AG08396 (cell line): ENCODE measurements at regions not wholly inside any gene's neighbourhood (a gene's known extent, or its start where the extent isn't known, plus 50 kb on each side); places are given as distances from the start of the nearest gene placed in this dataset.
"Not testable (repeated sequence)": the region's sequence is repeated elsewhere in the genome, so short reads cannot be mapped to it uniquely, and the experiment has no call there.

ENCODE experiments used
- DNase-seq: peaks from one replicate; pipeline ENCODE4 v3.0.0; 2012; ENCODE audit warnings: low spot score, mixed read lengths

- no peak for DNase-seq
Observed at GRCh38 chr2:63695583-63695982, 106.8 kb downstream of the MDH1 start.

- no peak for DNase-seq
Observed at GRCh38 chr2:63696496-63696895, 107.7 kb downstream of the MDH1 start.

GRCh38 chr2:63697160-63697559 is 108.4 kb downstream of the MDH1 start:
- no peak for DNase-seq

- peak; percentile 66 for DNase-seq
Observed at GRCh38 chr2:63698786-63699548, 110.2 kb downstream of the MDH1 start.

GRCh38 chr2:63699549-63699839 is 110.7 kb downstream of the MDH1 start:
- DNase-seq = no peak

- DNase-seq = no peak
Observed at GRCh38 chr2:63700271-63700670, 111.5 kb downstream of the MDH1 start.

GRCh38 chr2:63701406-63701805 is 112.6 kb downstream of the MDH1 start:
- no peak for DNase-seq

- DNase-seq = not testable (repeated sequence)
Observed at GRCh38 chr2:63706084-63706483, 117.3 kb downstream of the MDH1 start.

- DNase-seq = no peak
Observed at GRCh38 chr2:63710732-63711131, 122.0 kb downstream of the MDH1 start.

GRCh38 chr2:63712748-63713147 is 124.0 kb downstream of the MDH1 start:
- peak; percentile 32 for DNase-seq

GRCh38 chr2:63716146-63716545 is 125.5 kb upstream of the UGP2 start:
- no peak for DNase-seq

GRCh38 chr2:63719052-63719451 is 122.6 kb upstream of the UGP2 start:
- no peak for DNase-seq

- no peak for DNase-seq
Observed at GRCh38 chr2:63721082-63721424, 120.6 kb upstream of the UGP2 start.

- not testable (repeated sequence) for DNase-seq
Observed at GRCh38 chr2:63722284-63722683, 119.4 kb upstream of the UGP2 start.

- DNase-seq = no peak
Observed at GRCh38 chr2:63723709-63724108, 118.0 kb upstream of the UGP2 start.

GRCh38 chr2:63725212-63725611 is 116.5 kb upstream of the UGP2 start:
- DNase-seq = not testable (repeated sequence)

GRCh38 chr2:63729362-63729761 is 112.3 kb upstream of the UGP2 start:
- no peak for DNase-seq

- DNase-seq = no peak
Observed at GRCh38 chr2:63729831-63730230, 111.9 kb upstream of the UGP2 start.

GRCh38 chr2:63734510-63734909 is 107.2 kb upstream of the UGP2 start:
- DNase-seq = no peak

GRCh38 chr2:63735263-63735662 is 106.4 kb upstream of the UGP2 start:
- DNase-seq = no peak

GRCh38 chr2:63735931-63736330 is 105.8 kb upstream of the UGP2 start:
- no peak for DNase-seq

- peak; percentile 49 for DNase-seq
Observed at GRCh38 chr2:63736354-63736753, 105.3 kb upstream of the UGP2 start.

GRCh38 chr2:63737081-63737751 is 104.5 kb upstream of the UGP2 start:
- DNase-seq = no peak

- no peak for DNase-seq
Observed at GRCh38 chr2:63738019-63738418, 103.7 kb upstream of the UGP2 start.
